Islet precursor cell (in vitro differentiated cells): ENCODE measurements at regions not wholly inside any gene's neighbourhood (a gene's known extent, or its start where the extent isn't known, plus 50 kb on each side); places are given as distances from the start of the nearest gene placed in this dataset.
A peak's percentile ranks its signal among the peaks of the same experiment; 100 is the strongest.

Experiments used
- DNase-seq: peaks from one replicate; pipeline ENCODE4 v3.0.0-alpha.2; 2018

DNA sequence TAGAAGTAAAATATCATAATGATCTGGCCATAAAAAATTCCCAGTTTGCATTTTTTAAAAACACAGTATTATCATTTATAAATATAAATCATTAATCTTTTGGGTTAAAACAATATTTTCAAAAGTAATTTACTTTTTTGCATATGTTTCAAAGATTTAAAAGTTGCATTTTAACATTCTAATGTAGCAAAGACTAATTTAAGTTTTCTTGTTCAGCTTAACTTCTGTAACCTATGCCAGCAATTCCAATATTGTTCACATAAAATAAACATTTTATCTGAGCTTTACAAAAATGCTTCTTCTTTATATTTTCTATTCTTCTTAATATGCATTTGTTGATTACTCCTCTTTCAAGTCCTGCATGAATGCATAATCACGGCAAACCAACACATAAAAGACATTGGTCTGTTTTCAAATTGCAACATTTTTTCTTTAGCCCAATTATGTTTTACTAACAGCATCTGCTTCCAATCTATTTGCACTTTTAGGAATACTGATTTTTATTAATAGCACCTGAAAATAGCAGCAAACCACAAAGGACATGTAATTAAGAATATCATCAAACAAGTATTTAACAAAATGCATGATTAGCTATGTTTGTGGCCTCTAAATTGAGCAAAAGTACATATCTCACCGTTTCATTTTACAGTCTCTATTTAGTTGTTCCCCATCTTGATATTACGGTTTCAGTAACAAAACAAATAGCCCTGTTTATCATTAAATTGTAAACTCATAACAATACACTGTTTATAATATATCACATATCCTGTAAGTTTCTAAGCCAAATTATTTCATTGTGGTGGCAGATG, 286.9 kb upstream of the NFE2L3 start:
- no peak for DNase-seq

DNA sequence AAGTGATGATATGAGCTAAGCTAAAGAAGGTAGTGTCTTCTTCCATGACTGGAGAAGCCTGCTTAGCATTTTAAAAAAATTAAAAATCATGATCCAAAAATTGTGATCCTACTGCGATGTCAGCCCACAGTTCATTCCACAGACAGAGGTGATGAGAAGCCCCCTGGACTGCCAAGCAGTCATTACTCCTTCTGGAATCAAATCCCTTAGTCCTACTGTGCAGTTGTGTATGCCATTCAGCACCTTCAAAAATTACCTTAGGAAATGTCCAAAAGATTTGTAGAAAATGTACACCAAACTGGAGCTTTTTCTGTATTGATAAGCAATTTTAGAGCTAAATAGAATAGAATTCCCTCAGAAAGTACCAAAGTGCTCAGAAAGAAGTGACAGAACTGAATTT, 283.5 kb upstream of the NFE2L3 start:
- no peak for DNase-seq

DNA sequence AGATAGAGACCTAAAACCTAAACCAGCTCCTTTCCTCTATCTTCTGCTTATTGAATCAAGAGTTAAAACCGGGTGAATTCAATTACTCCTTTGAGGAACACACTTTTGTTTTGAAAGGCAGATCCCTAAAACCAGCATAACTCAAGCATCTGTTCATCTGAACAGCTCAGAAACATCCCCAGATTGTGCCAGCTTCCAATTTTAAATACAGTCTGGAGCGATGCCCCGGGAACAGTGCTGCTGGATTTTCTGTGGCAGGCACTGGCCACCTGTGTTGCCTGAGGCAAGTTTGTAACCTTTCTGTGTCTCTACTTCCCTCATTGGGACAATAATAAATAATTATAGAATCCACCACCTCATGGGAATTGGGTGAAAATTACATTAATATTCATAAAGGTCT, 281.4 kb upstream of the NFE2L3 start:
- DNase-seq, result no peak

DNA sequence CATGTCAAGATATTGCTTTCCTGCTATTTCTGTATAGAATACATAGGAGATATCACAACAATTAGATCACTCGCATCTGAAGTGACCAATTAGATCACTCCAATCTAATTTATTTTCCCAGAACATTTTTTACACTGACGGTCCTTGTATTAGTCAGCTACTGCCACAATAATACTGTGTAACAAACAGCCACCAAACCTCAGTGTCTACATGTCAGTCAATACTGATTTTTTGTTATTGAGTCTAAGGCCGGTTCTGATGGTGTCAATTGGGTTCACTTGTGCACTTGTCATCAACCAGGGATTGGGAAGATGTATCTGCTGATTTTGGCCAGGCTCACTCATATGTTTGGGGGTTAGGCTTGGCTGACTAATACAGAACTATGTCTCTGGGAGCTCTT, 275.9 kb upstream of the NFE2L3 start:
- no peak for DNase-seq

DNA sequence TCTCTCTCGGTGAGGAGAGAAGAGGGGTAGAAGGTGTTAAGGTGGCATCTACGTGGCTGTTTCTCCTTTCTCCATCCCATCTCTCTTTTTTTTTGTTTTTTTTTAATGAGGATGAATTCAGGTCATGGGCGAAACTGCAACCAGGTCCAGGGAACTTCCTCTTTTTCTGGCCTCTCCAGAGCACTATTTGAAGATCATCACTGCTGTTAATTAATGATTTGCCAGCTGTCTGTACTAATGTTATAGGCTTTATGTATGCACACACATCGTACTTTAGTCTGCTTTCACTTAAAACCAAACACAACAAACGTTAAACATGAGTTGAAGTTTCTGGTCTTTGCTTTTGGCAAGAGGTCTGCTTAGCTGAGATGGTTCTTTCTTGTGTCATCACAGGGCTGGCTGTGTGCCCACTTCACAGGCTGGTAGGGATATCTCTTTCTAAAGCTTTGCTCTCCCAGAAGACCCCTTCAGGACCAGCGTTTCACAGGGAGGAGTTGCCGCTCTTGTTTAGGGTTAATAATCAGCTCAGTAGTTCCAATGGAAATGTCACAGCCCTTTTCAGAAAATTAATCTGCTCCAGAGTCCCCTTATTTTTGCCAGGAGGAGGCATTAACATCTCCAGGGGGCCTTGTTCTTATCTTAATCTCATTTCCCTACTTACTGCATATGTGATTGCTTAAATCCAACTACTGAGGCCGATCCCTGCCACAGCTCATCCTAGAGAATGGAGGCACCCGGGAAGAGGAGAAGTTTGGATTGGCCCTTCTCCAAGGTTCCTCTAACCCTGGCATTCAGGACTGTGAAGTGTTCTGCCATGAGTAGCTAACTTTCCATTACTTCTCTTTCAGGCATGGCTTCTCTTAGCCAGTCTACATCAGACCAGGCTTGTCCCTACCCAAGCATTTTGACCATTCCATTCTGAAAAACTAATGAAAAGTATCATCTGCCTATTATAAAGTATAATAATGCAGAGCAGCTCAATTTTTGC, 273.9 kb upstream of the NFE2L3 start:
- DNase-seq, result peak; percentile 16

DNA sequence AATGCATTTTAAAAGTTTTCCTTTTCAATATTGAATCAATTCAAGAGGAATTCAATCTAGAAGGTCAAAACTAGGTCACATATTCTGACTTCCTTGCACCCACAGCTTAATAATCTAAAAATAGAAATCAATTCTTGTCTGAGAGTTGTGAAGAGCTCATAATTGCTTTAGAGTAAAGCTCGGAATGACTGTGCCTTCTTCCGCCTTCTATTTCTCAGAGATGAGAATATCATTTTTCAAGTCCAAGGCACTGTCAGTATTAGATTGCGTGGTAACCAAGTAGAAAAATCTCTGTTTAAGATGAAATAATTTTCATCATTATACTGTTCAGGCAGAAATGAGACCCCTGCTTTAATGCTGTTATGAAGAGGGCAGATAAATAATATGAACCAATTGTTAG, 272.2 kb upstream of the NFE2L3 start:
- DNase-seq, result no peak

DNA sequence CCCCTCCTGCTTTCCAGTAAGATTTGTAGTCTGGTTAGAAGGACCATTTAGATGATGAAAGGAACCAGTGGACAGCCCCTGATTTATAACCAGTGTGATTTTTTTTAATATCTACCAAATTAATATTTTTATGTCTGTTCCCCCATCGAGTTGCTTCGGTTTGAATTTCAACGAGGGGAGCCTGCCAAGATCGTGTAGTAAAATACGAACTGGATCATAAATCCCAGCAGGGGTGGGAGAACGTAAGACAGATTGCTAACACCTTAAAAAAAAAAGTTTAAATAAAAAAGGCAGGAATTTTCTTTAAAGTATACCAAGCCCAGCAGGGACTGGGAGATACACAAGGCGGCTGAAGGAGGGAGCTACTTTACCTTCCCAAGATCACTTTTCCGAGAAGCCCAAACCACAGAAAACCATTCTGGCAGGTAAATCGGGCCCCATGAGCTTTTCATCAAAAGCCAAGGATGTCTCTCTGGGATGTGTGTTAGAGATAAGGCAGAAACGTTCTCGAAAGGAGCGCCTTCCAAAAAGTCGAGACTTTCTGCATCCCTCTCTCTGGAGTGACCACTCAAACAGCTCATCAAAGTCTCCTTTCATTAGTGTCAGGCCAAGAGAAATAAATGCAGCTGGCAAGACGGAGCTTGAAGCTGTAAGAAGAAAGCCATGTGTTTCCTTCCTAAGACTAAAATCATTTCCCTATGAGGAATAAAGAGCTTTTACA, 270.5 kb upstream of the NFE2L3 start:
- no peak for DNase-seq

DNA sequence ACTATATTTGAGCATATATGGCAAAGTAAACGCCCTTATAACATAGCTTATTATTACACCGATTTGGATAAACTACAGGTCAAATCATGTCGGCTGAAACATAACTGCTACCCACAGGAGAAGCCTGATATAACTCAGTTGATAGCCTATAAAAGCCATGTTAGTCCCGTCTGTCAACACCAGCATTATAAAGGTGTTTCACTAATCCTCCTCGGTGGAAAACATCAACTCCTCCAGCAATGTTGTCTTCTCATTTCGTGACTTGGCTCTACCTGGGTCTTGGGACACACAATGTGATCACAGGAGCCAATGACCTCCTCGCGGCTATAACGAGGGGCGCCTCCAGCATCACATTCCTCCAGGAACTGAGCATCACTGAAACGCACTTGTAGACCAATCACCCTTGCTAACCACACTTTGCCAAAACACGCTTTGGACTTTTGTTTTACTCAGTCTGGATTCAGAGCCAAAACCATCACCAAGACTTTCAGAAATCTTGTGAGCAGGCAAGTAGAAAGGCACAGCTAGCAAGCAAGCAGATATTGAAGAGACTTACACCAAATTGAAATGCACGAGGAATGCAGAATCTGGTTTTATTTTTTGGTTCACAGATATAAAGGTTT, 269.7 kb upstream of the NFE2L3 start:
- DNase-seq, result no peak

DNA sequence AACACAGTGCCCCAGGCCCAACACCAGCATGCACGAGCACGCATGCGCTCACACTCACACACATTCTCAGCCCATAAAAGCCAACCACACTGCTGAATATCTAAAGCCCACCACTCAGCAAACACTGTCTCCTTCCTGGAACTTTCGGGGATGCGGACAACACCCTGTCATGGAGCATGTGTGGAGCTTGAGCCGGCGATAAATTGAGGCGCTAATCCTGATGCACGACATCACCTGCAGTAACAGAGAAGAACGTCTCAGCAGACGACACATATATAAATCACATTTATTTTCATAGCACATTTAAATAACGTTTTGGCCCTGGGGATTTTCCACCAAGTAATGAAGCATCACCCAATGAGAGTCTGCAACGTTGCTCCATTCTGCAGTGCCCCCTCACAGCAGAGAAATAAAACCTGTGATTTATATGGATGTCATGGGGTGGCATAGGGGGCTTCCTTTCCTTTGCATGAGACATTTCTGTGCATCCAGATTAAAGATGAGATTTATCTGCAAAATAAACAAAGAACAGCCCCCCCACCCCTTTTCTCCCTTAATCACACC, 267.7 kb upstream of the NFE2L3 start:
- DNase-seq, result peak; percentile 22

DNA sequence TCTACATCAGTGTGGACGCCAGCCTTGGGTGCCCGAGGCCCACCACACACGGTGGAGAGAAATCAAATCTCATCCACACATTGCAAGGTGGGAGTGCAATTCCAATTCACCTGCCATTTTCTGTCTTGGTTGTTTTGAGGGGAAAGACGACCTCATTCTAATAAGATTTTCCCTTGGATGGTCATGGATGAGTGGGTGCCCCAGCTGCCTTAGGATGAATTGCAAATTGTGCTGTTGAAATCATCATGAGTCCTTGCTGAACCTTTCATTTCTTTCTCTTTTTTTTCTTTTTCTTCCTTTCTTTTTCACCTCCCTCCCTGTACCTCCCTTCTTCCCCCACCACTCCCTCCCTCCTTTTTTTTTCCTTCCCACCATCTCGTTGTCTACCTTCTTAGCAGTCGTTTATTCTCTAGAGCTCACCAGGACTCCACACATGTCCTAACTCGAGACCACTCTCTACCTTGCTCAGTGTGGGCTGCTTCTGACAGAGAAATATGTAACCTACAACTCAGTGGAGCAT, 266.9 kb upstream of the NFE2L3 start:
- no peak for DNase-seq

DNA sequence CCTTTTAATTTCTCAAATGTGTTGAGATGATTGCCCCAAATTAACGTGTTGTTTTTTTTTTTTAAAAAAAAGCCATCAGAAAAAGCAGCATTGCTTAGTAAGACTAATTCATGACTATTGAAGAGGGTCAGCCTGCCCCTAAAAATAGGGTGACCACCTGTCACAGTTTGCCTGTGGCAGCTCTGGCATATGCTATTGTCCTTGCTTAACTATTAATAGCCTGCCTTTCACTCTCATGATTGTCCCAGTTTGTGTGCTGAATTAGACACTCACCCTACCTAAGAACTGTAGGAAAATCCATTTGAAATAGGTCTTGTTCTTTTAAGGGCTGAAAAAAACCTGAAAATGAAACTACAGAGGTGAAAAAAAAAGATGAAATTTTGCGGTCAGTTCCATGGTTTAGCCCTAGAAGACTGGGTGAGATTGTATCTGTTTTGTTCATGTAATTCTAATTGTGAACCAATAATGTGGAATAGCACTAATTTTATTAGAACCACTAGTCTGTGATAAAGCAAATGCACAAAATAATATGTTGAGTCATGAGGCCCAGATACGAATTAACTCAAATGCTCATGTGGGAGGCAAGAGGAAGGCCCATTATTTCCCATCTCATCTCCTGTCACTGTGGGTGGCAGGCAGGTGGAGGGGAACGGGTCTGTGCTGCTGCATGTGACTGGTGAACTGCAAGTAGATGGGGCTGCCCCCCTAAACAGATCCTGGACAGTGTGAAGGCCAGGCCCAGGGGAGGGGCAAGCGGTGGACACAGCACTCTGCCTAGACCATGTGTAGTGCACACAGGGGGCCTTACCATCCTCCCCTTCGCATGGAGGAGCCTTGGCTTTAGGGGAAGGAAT, 265.4 kb upstream of the NFE2L3 start:
- DNase-seq, result no peak

DNA sequence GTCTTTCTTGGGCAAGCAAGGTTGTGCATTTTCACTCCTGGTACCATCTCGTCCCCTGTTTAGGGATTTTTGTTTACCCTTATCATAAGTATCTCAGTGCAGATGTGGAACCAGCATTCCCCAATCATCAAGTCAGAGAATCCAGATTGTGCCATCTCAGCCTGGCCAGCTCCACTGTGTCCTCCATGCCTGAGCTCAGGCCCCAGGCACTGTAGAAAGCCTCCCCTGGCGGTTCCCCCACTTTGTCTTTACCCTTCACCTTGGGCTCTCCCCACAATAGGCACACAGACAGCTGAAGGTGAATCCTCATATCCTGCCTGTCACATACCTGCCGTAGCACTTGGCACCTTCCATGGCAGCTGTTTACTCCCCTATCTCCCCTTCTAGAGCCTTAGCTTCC, 264.7 kb upstream of the NFE2L3 start:
- no peak for DNase-seq

DNA sequence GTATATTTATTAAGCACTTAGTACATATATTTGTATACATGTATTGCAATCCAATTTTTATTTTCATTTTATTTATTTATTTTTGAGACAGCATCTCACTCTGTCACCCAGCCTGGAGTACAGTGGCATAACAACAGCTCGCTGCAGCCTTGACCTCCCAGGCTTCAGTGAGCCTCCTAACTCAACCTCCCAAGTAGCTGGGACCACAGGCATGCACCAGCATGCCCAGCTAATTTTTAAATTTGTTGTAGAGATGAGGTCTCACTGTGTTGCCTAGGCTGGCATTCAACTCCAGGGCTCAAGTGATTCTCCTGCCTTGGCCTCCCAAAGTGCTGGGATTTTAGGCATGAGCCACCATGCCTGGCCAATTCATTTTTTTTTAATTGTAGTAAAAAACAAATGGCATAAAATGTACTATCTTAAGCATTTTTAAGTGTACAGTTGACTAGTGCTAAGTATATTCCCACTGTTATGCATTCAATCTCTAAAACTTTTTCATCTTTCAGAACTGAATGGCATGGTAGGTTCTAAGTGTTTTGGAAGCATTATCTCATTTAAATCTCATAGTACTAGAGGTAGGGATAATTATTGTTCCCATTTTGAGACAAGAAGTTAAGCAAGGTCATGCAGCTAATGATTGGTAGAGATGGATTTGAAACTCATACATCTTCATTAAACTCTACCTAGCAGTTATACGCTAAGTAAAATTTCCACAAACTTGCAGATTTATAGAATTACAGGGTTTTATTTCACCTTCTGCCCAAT, 264.0 kb upstream of the NFE2L3 start:
- no peak for DNase-seq

DNA sequence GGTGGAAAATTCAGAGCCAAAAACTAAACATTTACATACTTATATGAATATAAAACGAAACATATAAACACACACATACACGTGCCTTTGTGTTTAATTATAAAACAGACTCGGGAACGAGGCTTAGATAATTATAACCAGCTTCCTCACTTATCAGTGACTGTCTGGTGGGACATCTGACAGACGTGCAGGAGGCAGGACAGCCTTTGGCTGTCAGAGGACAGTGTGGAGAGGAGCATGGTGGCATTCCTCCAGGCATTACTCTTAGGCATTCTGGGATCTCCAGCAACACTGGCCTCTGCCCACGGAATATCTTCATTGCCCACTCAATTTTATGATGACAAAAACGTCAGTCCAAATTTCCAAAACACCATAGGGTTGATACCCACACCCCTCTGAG, 262.2 kb upstream of the NFE2L3 start:
- no peak for DNase-seq

DNA sequence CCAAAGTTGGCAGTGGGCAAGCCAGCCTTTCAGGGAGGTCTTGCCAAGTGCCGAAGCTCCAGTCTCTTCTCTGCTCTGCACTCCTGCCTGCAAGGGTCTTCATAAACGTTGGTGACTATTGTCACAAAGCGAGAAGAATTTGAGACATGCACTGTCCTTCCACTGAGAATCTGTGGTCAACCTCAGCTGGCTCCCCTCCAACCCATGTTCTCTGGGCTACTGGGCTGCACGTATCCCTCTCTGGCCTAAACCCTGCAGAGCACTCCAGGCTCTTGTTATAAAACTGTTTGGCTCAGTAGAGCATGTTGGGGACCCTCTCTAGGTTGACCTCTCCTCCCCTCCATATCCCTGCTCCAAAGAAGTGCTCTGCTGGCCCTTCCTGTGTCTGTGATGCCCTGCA, 260.4 kb upstream of the NFE2L3 start:
- DNase-seq, result peak; percentile 38

DNA sequence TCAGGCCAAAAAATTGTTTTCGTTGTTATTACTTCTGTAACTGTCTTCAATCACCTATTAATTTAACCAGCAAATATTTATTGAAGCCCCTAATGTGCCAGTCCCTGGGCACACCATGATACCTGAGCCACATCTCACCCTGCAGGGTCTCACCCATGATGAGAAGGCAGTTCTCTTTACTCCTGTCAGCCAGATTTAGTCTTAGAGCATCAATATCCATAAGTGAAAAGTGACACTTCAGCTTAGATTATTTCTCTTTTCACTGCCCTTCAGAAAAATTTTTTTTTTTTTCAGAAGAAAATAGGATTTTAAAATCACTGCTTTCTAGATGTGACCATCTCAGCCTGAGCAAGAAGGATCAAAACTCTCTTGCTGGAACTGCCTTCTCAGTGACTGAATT, 258.6 kb upstream of the NFE2L3 start:
- no peak for DNase-seq

DNA sequence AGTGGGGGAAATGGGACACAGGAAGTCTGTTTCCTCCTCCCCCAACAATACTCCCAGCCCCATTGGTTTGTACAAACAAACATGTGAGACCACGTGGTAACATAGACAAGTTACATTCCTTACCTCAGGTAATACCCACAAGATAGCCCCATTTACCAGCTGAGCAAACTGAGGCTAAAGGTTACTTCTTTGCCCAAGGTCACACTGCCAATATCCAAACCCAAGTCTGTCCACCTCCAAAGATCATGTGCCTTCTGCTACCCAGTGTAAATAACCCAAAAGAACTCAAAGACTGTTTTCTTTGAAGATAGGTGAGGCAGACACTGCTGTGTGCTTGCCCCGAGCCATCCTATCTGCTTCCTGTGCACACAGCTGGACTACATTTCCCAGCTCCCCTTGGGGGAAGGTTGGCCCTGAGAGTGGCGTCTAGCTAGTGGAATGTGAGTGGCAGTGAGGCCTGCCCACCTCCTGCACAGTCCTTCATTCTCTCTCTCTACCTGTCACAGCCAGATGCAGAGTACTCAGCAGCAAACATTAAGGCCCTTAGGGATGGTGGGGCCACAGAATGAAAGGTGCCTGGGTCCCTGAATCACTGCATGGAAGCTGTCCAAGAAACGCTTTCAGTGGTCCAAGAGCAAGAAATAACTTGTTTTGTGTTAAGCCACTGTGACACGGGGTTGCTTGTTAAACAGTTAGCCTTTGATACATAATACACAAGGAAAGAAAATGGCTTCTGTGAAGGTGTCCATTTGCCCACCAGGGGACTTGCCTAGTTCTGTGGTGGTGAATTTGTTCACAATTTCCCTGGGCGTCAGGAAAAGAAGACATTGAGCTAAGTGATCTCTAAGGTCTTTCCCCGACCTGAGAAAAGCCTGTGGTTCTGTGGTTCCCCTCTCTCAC, 257.7 kb upstream of the NFE2L3 start:
- peak; percentile 91 for DNase-seq

DNA sequence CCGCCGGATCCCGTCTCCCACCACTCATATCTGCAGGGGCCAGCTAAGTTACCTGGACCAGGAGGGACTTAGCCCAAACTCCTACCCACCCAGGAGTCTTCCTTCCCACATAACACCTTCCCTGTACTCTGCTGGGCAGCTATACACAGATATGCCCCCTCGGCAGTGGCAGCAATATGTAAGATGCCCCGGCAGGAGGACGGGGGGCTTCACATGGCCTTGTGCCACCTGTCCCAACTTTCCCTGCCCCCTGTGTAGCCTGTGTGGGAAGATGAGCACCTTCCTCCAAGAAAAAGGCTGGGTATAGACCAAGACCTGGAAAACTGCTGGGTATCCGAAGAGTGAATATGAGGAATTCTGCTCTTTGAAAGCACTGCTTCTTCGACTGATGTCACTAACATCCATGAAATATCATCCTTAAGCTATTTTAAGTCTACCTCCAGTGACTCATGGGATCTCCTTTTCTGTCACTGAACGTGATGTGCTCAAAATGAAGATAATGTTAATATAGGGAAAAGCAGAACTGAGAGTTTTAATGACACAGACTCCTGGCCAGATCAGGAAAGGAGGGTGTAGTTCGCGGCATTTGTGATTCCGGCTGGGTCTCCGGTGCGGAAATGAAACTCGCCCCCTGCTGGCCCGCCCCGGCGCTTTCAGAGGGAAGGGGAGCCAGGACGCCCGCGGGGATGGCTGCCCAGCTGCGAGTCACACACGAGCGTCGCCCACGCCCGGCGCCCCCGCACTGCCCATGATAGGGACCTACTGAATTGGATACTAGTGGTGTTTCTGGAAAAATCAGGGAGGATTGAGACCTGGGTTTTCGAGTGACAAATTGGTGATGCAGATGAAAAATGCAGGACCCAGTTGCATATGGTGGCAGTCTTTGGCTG, 256.9 kb upstream of the NFE2L3 start:
- peak; percentile 81 for DNase-seq
